Esophagus squamous epithelium (tissue), 4 donors: ENCODE measurements at regions not wholly inside any gene's neighbourhood (a gene's known extent, or its start where the extent isn't known, plus 50 kb on each side); places are given as distances from the start of the nearest gene placed in this dataset.

Source experiments
- CTCF ChIP-seq, 6 experiments: fragments of 450-650 bp in 4 of 6; fragments of 200-600 bp in 2 of 6; sonication (generic) in 2 of 6; IDR thresholded peaks; one replicate each; pipeline ENCODE4 v1.5.1; 2016 to 2019; ENCODE audit warnings: antibody characterized with exemption in 6 of 6, mild to moderate bottlenecking in 4 of 6, moderate library complexity in 4 of 6
- POLR2A ChIP-seq, 4 donors: fragments of 450-650 bp; IDR thresholded peaks; one replicate each; pipeline ENCODE4 v1.6.1; 2017; ENCODE audit warnings: antibody characterized with exemption in 4 of 4, mild to moderate bottlenecking in 4 of 4, moderate library complexity in 3 of 4

- no peak for TF ChIP-seq CTCF (IDR thresholded peaks at IDR 0.05)
- no peak for TF ChIP-seq POLR2A (IDR thresholded peaks at IDR 0.05)
These were observed 83.0 kb downstream of the CRYGS start for GRCh38 chr3:186461141-186461540.
